ENCODE measurements at regions not wholly inside any gene's neighbourhood (a gene's known extent, or its start where the extent isn't known, plus 50 kb on each side); places are given as distances from the start of the nearest gene placed in this dataset.
A peak's percentile ranks its signal among the peaks of the same experiment; 100 is the strongest.

DNA sequence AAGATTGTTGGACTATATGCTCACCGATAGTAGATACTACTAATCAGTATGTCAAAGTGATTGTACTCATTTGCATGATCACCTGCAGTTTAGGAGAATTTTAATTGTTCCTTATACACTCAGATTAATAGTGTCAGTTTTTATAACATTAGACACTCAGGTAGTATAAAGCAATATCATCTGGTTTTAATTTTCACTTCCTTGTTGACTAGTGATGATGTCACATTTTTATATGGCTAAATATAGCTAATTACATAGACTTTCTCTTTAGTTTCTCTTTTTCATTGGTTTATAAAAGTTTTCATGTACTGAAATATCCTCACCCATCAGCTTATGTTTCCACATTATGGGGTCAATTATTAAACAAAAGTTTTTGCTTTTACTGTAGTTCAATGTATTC is 1332.4 kb upstream of the ADGRL2 start:
- no peak overlapping the region for H3K27ac ChIP-seq
- no peaks in the 10 kb centered on the region for H3K4me1 ChIP-seq
- TF ChIP-seq POLR2AphosphoS5 (IDR thresholded peaks at IDR 0.05) (no peak), POLR2A (IDR thresholded peaks at IDR 0.05) (no peak)
- TF ChIP-seq, protein P1, sequence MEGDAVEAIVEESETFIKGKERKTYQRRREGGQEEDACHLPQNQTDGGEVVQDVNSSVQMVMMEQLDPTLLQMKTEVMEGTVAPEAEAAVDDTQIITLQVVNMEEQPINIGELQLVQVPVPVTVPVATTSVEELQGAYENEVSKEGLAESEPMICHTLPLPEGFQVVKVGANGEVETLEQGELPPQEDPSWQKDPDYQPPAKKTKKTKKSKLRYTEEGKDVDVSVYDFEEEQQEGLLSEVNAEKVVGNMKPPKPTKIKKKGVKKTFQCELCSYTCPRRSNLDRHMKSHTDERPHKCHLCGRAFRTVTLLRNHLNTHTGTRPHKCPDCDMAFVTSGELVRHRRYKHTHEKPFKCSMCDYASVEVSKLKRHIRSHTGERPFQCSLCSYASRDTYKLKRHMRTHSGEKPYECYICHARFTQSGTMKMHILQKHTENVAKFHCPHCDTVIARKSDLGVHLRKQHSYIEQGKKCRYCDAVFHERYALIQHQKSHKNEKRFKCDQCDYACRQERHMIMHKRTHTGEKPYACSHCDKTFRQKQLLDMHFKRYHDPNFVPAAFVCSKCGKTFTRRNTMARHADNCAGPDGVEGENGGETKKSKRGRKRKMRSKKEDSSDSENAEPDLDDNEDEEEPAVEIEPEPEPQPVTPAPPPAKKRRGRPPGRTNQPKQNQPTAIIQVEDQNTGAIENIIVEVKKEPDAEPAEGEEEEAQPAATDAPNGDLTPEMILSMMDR (IDR thresholded peaks at IDR 0.05), result no peak
- no peaks in the 10 kb centered on the region for H3K27me3 ChIP-seq
- H3K9me3 ChIP-seq, result no peaks in the 10 kb centered on the region
- no peak overlapping the region for H3K4me3 ChIP-seq
- DNase-seq (ENCODE audit: low spot score in 2 of 2), result no peak
- H3K36me3 ChIP-seq, result no peaks in the 10 kb centered on the region
- intact Hi-C loops (cut with DNase I; ENCODE audit: low total_unique reads), result no loop called here

DNA sequence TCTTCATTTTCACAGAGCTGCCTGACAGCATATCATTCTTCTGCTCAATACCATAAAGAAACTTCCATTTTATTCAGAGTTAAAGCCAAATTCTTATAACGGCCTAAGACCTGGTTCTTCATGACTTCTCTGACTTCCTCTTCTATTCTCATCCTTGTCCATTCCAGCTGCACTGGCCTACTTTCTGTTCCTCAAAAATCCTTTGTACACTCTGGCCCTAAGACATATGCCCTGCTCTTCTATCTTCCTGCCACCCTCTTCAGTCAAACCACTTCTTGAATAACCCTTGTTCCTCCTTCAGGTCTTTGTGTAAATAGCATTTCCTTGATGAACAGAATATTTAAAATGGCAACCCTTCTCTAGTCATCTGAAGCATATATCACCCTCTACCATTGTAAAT is 1338.7 kb upstream of the ADGRL2 start:
- TF ChIP-seq, protein P1 (IDR thresholded peaks at IDR 0.05), result no peak
- TF ChIP-seq POLR2AphosphoS5 (IDR thresholded peaks at IDR 0.05) (no peak), POLR2A (IDR thresholded peaks at IDR 0.05) (no peak)
- Histone ChIP-seq H3K9me3 (no peaks in the 10 kb centered on the region), H3K4me3 (no peak overlapping the region), H3K27me3 (no peaks in the 10 kb centered on the region), H3K36me3 (no peaks in the 10 kb centered on the region), H3K27ac (no peak overlapping the region), H3K4me1 (no peaks in the 10 kb centered on the region)
- intact Hi-C loops (cut with DNase I; ENCODE audit: low total_unique reads), result no loop called here
- no peak for DNase-seq (ENCODE audit: low spot score in 2 of 2)

DNA sequence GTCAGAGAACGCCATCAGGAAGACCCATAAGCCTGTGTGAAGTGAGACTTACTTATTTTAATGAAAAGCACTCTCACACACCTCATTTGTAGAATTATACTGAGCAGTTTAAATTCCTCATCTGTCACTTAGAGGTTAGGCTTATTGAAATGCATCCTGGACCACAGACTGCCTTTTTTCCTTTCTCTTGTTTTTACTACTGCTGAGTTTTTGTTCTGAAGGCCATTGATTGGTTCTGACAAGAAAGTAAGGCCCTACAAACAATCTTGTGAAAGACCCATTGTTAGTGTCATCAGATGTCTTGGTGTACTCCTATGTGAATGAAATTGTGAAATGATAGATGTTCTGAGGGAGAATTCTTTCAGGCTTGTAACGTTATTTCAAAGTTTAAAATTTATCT is 1343.3 kb upstream of the ADGRL2 start:
- TF ChIP-seq POLR2A (IDR thresholded peaks at IDR 0.05) (no peak), POLR2AphosphoS5 (IDR thresholded peaks at IDR 0.05) (no peak)
- TF ChIP-seq, protein P1 (IDR thresholded peaks at IDR 0.05), result no peak
- Histone ChIP-seq H3K36me3 (no peaks in the 10 kb centered on the region), H3K27ac (no peak overlapping the region), H3K4me1 (no peaks in the 10 kb centered on the region), H3K27me3 (no peaks in the 10 kb centered on the region), H3K9me3 (no peaks in the 10 kb centered on the region), H3K4me3 (no peak overlapping the region)
- intact Hi-C loops (cut with DNase I; ENCODE audit: low total_unique reads), result no loop called here
- no peak for DNase-seq (ENCODE audit: low spot score in 2 of 2)

DNA sequence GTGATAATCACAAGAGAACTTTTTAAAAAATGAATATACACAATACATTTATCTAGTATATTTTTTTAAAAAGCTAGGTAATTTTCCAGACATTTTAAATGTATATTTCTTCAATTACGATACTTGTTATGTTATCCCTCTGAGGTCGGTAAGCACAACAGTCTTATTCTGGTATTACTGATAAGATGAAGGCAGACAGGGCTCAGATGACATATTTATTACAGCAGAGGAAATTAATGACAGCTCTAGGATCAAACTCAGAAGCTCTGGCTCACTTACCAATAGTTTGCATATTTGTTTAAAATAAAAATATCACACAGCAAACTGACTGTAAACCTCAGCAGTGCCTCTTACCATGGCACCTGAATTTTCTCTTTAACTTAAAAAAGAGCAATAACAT is 1347.0 kb upstream of the ADGRL2 start:
- intact Hi-C loops (cut with DNase I; ENCODE audit: low total_unique reads), result no loop called here
- TF ChIP-seq, protein P1 (IDR thresholded peaks at IDR 0.05), result no peak
- TF ChIP-seq POLR2A (IDR thresholded peaks at IDR 0.05) (no peak), POLR2AphosphoS5 (IDR thresholded peaks at IDR 0.05) (no peak)
- Histone ChIP-seq H3K27me3 (no peaks in the 10 kb centered on the region), H3K9me3 (no peaks in the 10 kb centered on the region), H3K4me1 (no peaks in the 10 kb centered on the region), H3K27ac (no peak overlapping the region), H3K4me3 (no peak overlapping the region), H3K36me3 (no peaks in the 10 kb centered on the region)
- DNase-seq (ENCODE audit: low spot score in 2 of 2), result no peak

DNA sequence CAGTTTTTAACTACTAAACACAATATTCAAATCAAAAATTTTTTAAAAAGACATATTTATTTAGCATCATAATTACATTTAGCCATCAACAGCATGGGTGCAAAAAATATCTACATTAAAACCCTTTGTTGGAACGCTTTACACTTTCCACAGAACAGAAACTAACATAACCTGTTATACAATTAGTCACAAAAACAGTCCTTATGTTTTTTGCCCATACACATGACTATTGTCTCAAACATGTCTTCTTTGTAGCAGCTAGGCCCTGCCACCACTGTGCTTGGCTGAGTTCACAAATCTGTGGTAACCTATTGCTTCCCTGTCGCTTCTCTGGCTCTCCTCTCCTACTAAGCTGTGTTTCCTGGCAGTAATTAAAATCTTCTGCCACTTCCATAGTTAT is 1350.0 kb upstream of the ADGRL2 start:
- no peak overlapping the region for H3K27ac ChIP-seq
- peak in 1 of 2 donors; percentile 40 for DNase-seq (ENCODE audit: low spot score in 2 of 2)
- no peaks in the 10 kb centered on the region for H3K4me1 ChIP-seq
- H3K36me3 ChIP-seq, result no peaks in the 10 kb centered on the region
- intact Hi-C loops (cut with DNase I; ENCODE audit: low total_unique reads), result no loop called here
- no peaks in the 10 kb centered on the region for H3K9me3 ChIP-seq
- TF ChIP-seq POLR2AphosphoS5 (IDR thresholded peaks at IDR 0.05), result no peak
- H3K27me3 ChIP-seq, result no peaks in the 10 kb centered on the region
- no peak overlapping the region for H3K4me3 ChIP-seq

DNA sequence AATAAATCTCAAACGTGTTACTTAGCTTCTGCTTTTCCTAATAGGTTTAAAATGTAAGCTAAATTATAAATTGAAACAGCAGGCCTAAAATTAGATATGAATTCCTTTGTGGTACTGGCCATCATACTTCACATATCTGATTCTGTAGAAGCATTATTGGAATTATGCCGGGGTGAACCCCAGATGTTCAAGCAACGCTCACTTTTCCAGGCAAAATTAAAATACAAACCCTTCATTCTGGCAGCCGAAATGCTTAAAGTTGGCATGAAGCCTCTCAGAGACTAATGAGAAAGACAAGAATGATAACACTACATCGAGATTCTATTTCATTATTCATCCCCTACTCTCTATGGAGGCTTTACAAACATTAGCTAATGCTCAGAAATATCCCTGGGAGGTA is 1352.7 kb upstream of the ADGRL2 start:
- TF ChIP-seq POLR2AphosphoS5 (IDR thresholded peaks at IDR 0.05) (no peak), POLR2A (IDR thresholded peaks at IDR 0.05) (no peak)
- TF ChIP-seq, protein P1 (IDR thresholded peaks at IDR 0.05), result no peak
- intact Hi-C loops (cut with DNase I; ENCODE audit: low total_unique reads), result no loop called here
- Histone ChIP-seq H3K4me1 (no peaks in the 10 kb centered on the region), H3K9me3 (no peaks in the 10 kb centered on the region), H3K27ac (no peak overlapping the region), H3K4me3 (no peak overlapping the region), H3K36me3 (no peaks in the 10 kb centered on the region), H3K27me3 (no peaks in the 10 kb centered on the region)
- no peak for DNase-seq (ENCODE audit: low spot score in 2 of 2)

Measured in breast epithelium (tissue), 4 donors.